ENCODE measurements at regions not wholly inside any gene's neighbourhood (a gene's known extent, or its start where the extent isn't known, plus 50 kb on each side); places are given as distances from the start of the nearest gene placed in this dataset.

- Histone ChIP-seq H3K9me3 (no peaks in the 10 kb centered on the region), H3K27ac (replicated peaks in 1 of 4) (no peak overlapping the region), H3K4me3 (no peak overlapping the region), H3K27me3 (no peaks in the 10 kb centered on the region), H3K36me3 (no peaks in the 10 kb centered on the region), H3K4me1 (peaks cover 0 to 18% (median 3%) of the 10 kb centered on the region in 4 donors)
- no peak for DNase-seq (ENCODE audit: extremely low spot score)
- WGBS, result 43% methylated on average over 3 of the region's 3 CpGs
- intact Hi-C loops (cut with DNase I), result no loop called here
- TF ChIP-seq POLR2AphosphoS5 (IDR thresholded peaks at IDR 0.05) (no peak), EP300 (IDR thresholded peaks at IDR 0.05) (no peak), CTCF (IDR thresholded peaks at IDR 0.05) (no peak), POLR2A (IDR thresholded peaks at IDR 0.05; ENCODE audit: low read depth) (no peak)
Observed at GRCh38 chr13:65841156-65841555, 1389.0 kb downstream of the PCDH9 start.

GRCh38 chr13:65836066-65836465 lies 1394.1 kb downstream of the PCDH9 start:
- Histone ChIP-seq H3K27ac (replicated peaks in 1 of 4) (no peak overlapping the region), H3K27me3 (no peaks in the 10 kb centered on the region), H3K4me3 (no peak overlapping the region), H3K4me1 (peaks cover 0 to 5% (median 1%) of the 10 kb centered on the region in 4 donors), H3K9me3 (no peaks in the 10 kb centered on the region), H3K36me3 (no peaks in the 10 kb centered on the region)
- intact Hi-C loops (cut with DNase I), result no loop called here
- DNase-seq (ENCODE audit: extremely low spot score), result no peak
- no peak for TF ChIP-seq POLR2A (IDR thresholded peaks at IDR 0.05; ENCODE audit: low read depth)
- TF ChIP-seq CTCF (IDR thresholded peaks at IDR 0.05), result no peak
- TF ChIP-seq EP300 (IDR thresholded peaks at IDR 0.05), result no peak
- no peak for TF ChIP-seq POLR2AphosphoS5 (IDR thresholded peaks at IDR 0.05)

GRCh38 chr13:65834897-65835296 lies 1395.2 kb downstream of the PCDH9 start:
- Histone ChIP-seq H3K4me3 (no peak overlapping the region), H3K9me3 (no peaks in the 10 kb centered on the region), H3K27ac (replicated peaks in 1 of 4) (no peak overlapping the region), H3K27me3 (no peaks in the 10 kb centered on the region), H3K36me3 (no peaks in the 10 kb centered on the region), H3K4me1 (no peaks in the 10 kb centered on the region)
- intact Hi-C loops (cut with DNase I), result no loop called here
- WGBS, result 51% methylated on average over 2 of the region's 2 CpGs
- no peak for DNase-seq (ENCODE audit: extremely low spot score)
- no peak for TF ChIP-seq CTCF (IDR thresholded peaks at IDR 0.05)
- TF ChIP-seq EP300 (IDR thresholded peaks at IDR 0.05), result no peak
- TF ChIP-seq POLR2AphosphoS5 (IDR thresholded peaks at IDR 0.05), result no peak
- TF ChIP-seq POLR2A (IDR thresholded peaks at IDR 0.05; ENCODE audit: low read depth), result no peak

GRCh38 chr13:65830411-65831205 lies 1399.5 kb downstream of the PCDH9 start:
- WGBS, result 88% methylated on average over 10 of the region's 10 CpGs
- no peak for TF ChIP-seq POLR2AphosphoS5 (IDR thresholded peaks at IDR 0.05)
- no peak for TF ChIP-seq POLR2A (IDR thresholded peaks at IDR 0.05; ENCODE audit: low read depth)
- TF ChIP-seq CTCF (IDR thresholded peaks at IDR 0.05), result no peak
- TF ChIP-seq EP300 (IDR thresholded peaks at IDR 0.05), result no peak

More at GRCh38 chr13:65830411-65831205, 1399.5 kb downstream of the PCDH9 start:
- Histone ChIP-seq H3K36me3 (no peaks in the 10 kb centered on the region), H3K4me1 (no peaks in the 10 kb centered on the region), H3K4me3 (no peak overlapping the region), H3K27me3 (no peaks in the 10 kb centered on the region), H3K9me3 (no peaks in the 10 kb centered on the region), H3K27ac (replicated peaks in 1 of 4) (no peak overlapping the region)
- intact Hi-C loops (cut with DNase I), result no loop called here
- DNase-seq (ENCODE audit: extremely low spot score), result no peak

All from esophagus muscularis mucosa (tissue), 4 donors.